Natural killer cell (primary cell): ENCODE measurements at regions not wholly inside any gene's neighbourhood (a gene's known extent, or its start where the extent isn't known, plus 50 kb on each side); places are given as distances from the start of the nearest gene placed in this dataset.

Source experiments
- ATAC-seq, 3 donors: fragments of 150-1000 bp in 2 of 3; fragments of 200-7000 bp in 1 of 3; cut with Tn5 transposase; 1 replicate in 1 of 3; 2 replicates in 2 of 3; pipeline ENCODE4 v1.10.0; 2021; ENCODE audit warnings: mild to moderate bottlenecking in 2 of 3, moderate library complexity in 2 of 3
- DNase-seq, 2 donors: peaks; one replicate each; pipeline versions ENCODE4 v3.0.0 to v3.0.0-alpha.2; 2013 to 2021; ENCODE audit warnings: mixed read lengths in 1 of 2
- H3K27ac ChIP-seq: one replicate; pipeline ENCODE4 v1.5.1; 2013; ENCODE audit warnings: mild to moderate bottlenecking, low read length
- H3K27me3 ChIP-seq: one replicate; pipeline ENCODE4 v1.6.1; 2013; ENCODE audit warnings: low read length; ENCODE audit not compliant: control insufficient read depth, insufficient read depth
- H3K36me3 ChIP-seq: one replicate; pipeline ENCODE4 v1.6.1; 2013; ENCODE audit warnings: low read length; ENCODE audit not compliant: control insufficient read depth, insufficient read depth
- H3K4me1 ChIP-seq: one replicate; pipeline ENCODE4 v1.6.1; 2013; ENCODE audit warnings: low read length; ENCODE audit not compliant: control insufficient read depth, insufficient read depth
- H3K4me3 ChIP-seq: one replicate; pipeline ENCODE4 v1.5.1; 2013; ENCODE audit warnings: low read length
- H3K9me3 ChIP-seq: one replicate; pipeline ENCODE4 v1.6.1; 2013; ENCODE audit warnings: low read length; ENCODE audit not compliant: control insufficient read depth, insufficient read depth
- H3K27ac Mint-ChIP-seq, 2 donors: one replicate each; pipeline ENCODE4 v1.8.0; 2022; ENCODE audit warnings: mild to moderate bottlenecking in 2 of 2, mixed read lengths in 2 of 2, moderate library complexity in 1 of 2
- H3K27me3 Mint-ChIP-seq, 2 donors: one replicate each; pipeline ENCODE4 v1.8.0; 2022; ENCODE audit warnings: low read depth in 2 of 2, mixed read lengths in 2 of 2
- H3K36me3 Mint-ChIP-seq: one replicate; pipeline ENCODE4 v1.8.0; 2022; ENCODE audit warnings: mixed read lengths
- H3K4me1 Mint-ChIP-seq, 2 donors: one replicate each; pipeline ENCODE4 v1.8.0; 2022; ENCODE audit warnings: mixed read lengths in 2 of 2
- H3K4me3 Mint-ChIP-seq: one replicate; pipeline ENCODE4 v1.8.0; 2022; ENCODE audit warnings: mild to moderate bottlenecking, moderate library complexity, mixed read lengths
- H3K9me3 Mint-ChIP-seq, 2 donors: one replicate each; pipeline ENCODE4 v1.8.0; 2022; ENCODE audit warnings: mixed read lengths in 2 of 2
- CTCF ChIP-seq: fragments of 200-600 bp; IDR thresholded peaks from one replicate; pipeline ENCODE4 v1.8.0; 2022; ENCODE audit warnings: antibody characterized with exemption
- WGBS: methylation state at CpG from one replicate; pipeline ENCODE4 v1.1.7; 2013; ENCODE audit warnings: missing lambda C conversion rate; ENCODE audit not compliant: insufficient coverage; 5-methylcytosine and 5-hydroxymethylcytosine counted together
- intact Hi-C: fragments of 100-400 bp; cut with micrococcal nuclease; formaldehyde crosslinking; loops from one replicate; pipeline ENCODE4 v1.14.2; 2022

GRCh38 chr11:127236776-127237175, 236.2 kb upstream of the KIRREL3 start:
- WGBS, result 100% methylated on average over 1 of the region's 1 CpG
- DNase-seq (no peak), ATAC-seq (no peak)
- no peaks in the 10 kb centered on the region for H3K4me1 Mint-ChIP-seq
- no peaks in the 10 kb centered on the region for H3K36me3 ChIP-seq
- no peaks in the 10 kb centered on the region for H3K4me1 ChIP-seq
- H3K36me3 Mint-ChIP-seq, result no peaks in the 10 kb centered on the region
- intact Hi-C loops, result no loop called here
- no peaks in the 10 kb centered on the region for H3K27me3 ChIP-seq
- no peak overlapping the region for H3K4me3 Mint-ChIP-seq
- H3K9me3 ChIP-seq, result no peaks in the 10 kb centered on the region
- H3K27me3 Mint-ChIP-seq, result peaks cover 0 to 2% of the 10 kb centered on the region in 2 donors
- no peak overlapping the region for H3K27ac Mint-ChIP-seq
- no peaks in the 10 kb centered on the region for H3K9me3 Mint-ChIP-seq
- H3K27ac ChIP-seq, result no peak overlapping the region
- no peak overlapping the region for H3K4me3 ChIP-seq
- no peak for TF ChIP-seq CTCF

GRCh38 chr11:127233998-127234397, 233.4 kb upstream of the KIRREL3 start:
- Histone ChIP-seq H3K4me1 (no peaks in the 10 kb centered on the region), H3K27ac (no peak overlapping the region), H3K27me3 (no peaks in the 10 kb centered on the region), H3K36me3 (no peaks in the 10 kb centered on the region), H3K4me3 (no peak overlapping the region), H3K9me3 (no peaks in the 10 kb centered on the region)
- DNase-seq (no peak), ATAC-seq (no peak)
- intact Hi-C loops, result no loop called here
- H3K4me3 Mint-ChIP-seq, result no peak overlapping the region
- 35% methylated on average over 3 of the region's 3 CpGs for WGBS
- no peak overlapping the region for H3K27ac Mint-ChIP-seq
- peaks cover 0 to 2% of the 10 kb centered on the region in 2 donors for H3K9me3 Mint-ChIP-seq
- H3K36me3 Mint-ChIP-seq, result no peaks in the 10 kb centered on the region
- peaks cover 0 to 4% of the 10 kb centered on the region in 2 donors for H3K27me3 Mint-ChIP-seq
- TF ChIP-seq CTCF, result no peak
- no peaks in the 10 kb centered on the region for H3K4me1 Mint-ChIP-seq

GRCh38 chr11:127230392-127230791, 229.8 kb upstream of the KIRREL3 start:
- Mint-ChIP-seq H3K4me1 (no peaks in the 10 kb centered on the region), H3K4me3 (no peak overlapping the region), H3K36me3 (no peaks in the 10 kb centered on the region), H3K9me3 (peaks cover 0 to 2% of the 10 kb centered on the region in 2 donors), H3K27ac (no peak overlapping the region), H3K27me3 (peaks cover 0 to 2% of the 10 kb centered on the region in 2 donors)
- H3K4me1 ChIP-seq, result no peaks in the 10 kb centered on the region
- TF ChIP-seq CTCF, result no peak
- H3K4me3 ChIP-seq, result no peak overlapping the region
- DNase-seq (no peak), ATAC-seq (no peak)
- H3K9me3 ChIP-seq, result no peaks in the 10 kb centered on the region
- intact Hi-C loops, result no loop called here
- no peaks in the 10 kb centered on the region for H3K27me3 ChIP-seq
- no peak overlapping the region for H3K27ac ChIP-seq
- H3K36me3 ChIP-seq, result no peaks in the 10 kb centered on the region
- whole genome bisulfite sequencing, result 97% methylated on average over 3 of the region's 3 CpGs

- DNase-seq, result no peak
- Histone ChIP-seq H3K4me1 (no peaks in the 10 kb centered on the region), H3K4me3 (no peak overlapping the region), H3K9me3 (no peaks in the 10 kb centered on the region), H3K36me3 (no peaks in the 10 kb centered on the region), H3K27ac (no peak overlapping the region), H3K27me3 (no peaks in the 10 kb centered on the region)
- H3K27ac Mint-ChIP-seq, result no peak overlapping the region
- peaks cover 0 to 5% of the 10 kb centered on the region in 2 donors for H3K9me3 Mint-ChIP-seq
- H3K4me3 Mint-ChIP-seq, result no peak overlapping the region
- no peak for ATAC-seq
- H3K27me3 Mint-ChIP-seq, result peaks cover 0 to 6% of the 10 kb centered on the region in 2 donors
- intact Hi-C loops, result no loop called here
- no peak for TF ChIP-seq CTCF
- no peaks in the 10 kb centered on the region for H3K36me3 Mint-ChIP-seq
- no CpG with 5 or more reads among the region's 2 CpGs for WGBS
- no peaks in the 10 kb centered on the region for H3K4me1 Mint-ChIP-seq
These were observed 226.4 kb upstream of the KIRREL3 start for GRCh38 chr11:127226949-127227348.
